Nephron (organoid): ENCODE measurements at regions not wholly inside any gene's neighbourhood (a gene's known extent, or its start where the extent isn't known, plus 50 kb on each side); places are given as distances from the start of the nearest gene placed in this dataset.

Experiments used
- H3K27ac Mint-ChIP-seq, 3 experiments: 2 replicates each; pipeline ENCODE4 v1.8.0; 2020; ENCODE audit warnings: mixed read lengths in 3 of 3, mild to moderate bottlenecking in 2 of 3, moderate library complexity in 1 of 3
- H3K27me3 Mint-ChIP-seq: 2 replicates; pipeline ENCODE4 v1.8.0; 2021; ENCODE audit warnings: low read depth, mild to moderate bottlenecking, moderate library complexity, mixed read lengths
- H3K36me3 Mint-ChIP-seq: 2 replicates; pipeline ENCODE4 v1.8.0; 2020; ENCODE audit warnings: low read depth, mixed read lengths
- H3K4me1 Mint-ChIP-seq: 2 replicates; pipeline ENCODE4 v1.8.0; 2020; ENCODE audit warnings: mixed read lengths
- H3K4me3 Mint-ChIP-seq, 3 experiments: 2 replicates each; pipeline ENCODE4 v1.8.0; 2020; ENCODE audit warnings: mild to moderate bottlenecking in 3 of 3, mixed read lengths in 3 of 3, moderate library complexity in 2 of 3
- H3K9me3 Mint-ChIP-seq: 2 replicates; pipeline ENCODE4 v1.8.0; 2020; ENCODE audit warnings: mixed read lengths
- CTCF ChIP-seq, 3 experiments: fragments of 200-600 bp; sonication (generic); IDR thresholded peaks; one replicate each; pipeline ENCODE4 v1.5.0; 2021; ENCODE audit warnings: antibody characterized with exemption in 3 of 3; ENCODE audit not compliant: unreplicated experiment in 3 of 3

- H3K27me3 Mint-ChIP-seq, result no peaks in the 10 kb centered on the region
- peak overlapping the region in 2 of 3 experiments; percentile 20 to 28 for H3K4me3 Mint-ChIP-seq
- H3K27ac Mint-ChIP-seq, result peak overlapping the region; percentile 71 to 93 (median 79)
- H3K4me1 Mint-ChIP-seq, result peaks cover 21% of the 10 kb centered on the region
- no peak for TF ChIP-seq CTCF (IDR thresholded peaks at IDR 0.05; ENCODE audit: unreplicated experiment in 3 of 3)
- no peaks in the 10 kb centered on the region for H3K9me3 Mint-ChIP-seq
- H3K36me3 Mint-ChIP-seq, result no peaks in the 10 kb centered on the region
Measured at GRCh38 chr3:76826861-76827260, 213.0 kb upstream of the ROBO2 start.

DNA sequence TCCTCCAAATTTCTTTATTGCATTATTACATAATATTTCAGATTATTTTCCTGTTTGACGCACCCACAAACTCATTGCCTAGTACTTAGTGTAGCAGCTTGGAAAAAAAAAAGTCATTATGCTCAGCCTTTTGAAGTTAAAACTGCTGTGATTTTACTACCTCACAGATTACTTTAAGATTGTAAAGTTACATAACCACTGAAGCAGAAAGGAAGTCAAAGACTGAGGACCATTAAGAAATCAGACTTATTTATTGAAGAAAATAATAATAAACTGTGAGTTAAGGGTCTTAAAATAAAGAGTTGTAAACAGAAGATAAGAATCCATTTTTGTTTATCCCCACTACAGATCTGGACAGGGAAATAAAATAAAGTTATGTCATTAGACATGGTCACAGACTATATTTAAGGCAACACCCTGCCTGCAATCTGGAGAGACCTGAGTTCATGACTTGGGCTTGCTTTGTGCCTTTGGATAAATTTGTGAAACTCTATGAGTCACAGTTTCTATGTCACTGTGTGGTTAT lies 212.1 kb upstream of the ROBO2 start:
- no peak for TF ChIP-seq CTCF (IDR thresholded peaks at IDR 0.05; ENCODE audit: unreplicated experiment in 3 of 3)
- no peaks in the 10 kb centered on the region for H3K36me3 Mint-ChIP-seq
- no peaks in the 10 kb centered on the region for H3K27me3 Mint-ChIP-seq
- H3K4me1 Mint-ChIP-seq, result peaks cover 21% of the 10 kb centered on the region
- no peaks in the 10 kb centered on the region for H3K9me3 Mint-ChIP-seq
- H3K4me3 Mint-ChIP-seq, result peak overlapping the region in 1 of 3 experiments; percentile 5
- H3K27ac Mint-ChIP-seq, result peak overlapping the region; percentile 71 to 93 (median 79)

GRCh38 chr3:76834657-76835056 lies 205.2 kb upstream of the ROBO2 start:
- Mint-ChIP-seq H3K4me3 (no peak overlapping the region), H3K4me1 (no peaks in the 10 kb centered on the region), H3K9me3 (peaks cover 7% of the 10 kb centered on the region), H3K36me3 (peaks cover 4% of the 10 kb centered on the region), H3K27ac (no peak overlapping the region), H3K27me3 (no peaks in the 10 kb centered on the region)
- TF ChIP-seq CTCF (IDR thresholded peaks at IDR 0.05; ENCODE audit: unreplicated experiment in 3 of 3), result no peak

DNA sequence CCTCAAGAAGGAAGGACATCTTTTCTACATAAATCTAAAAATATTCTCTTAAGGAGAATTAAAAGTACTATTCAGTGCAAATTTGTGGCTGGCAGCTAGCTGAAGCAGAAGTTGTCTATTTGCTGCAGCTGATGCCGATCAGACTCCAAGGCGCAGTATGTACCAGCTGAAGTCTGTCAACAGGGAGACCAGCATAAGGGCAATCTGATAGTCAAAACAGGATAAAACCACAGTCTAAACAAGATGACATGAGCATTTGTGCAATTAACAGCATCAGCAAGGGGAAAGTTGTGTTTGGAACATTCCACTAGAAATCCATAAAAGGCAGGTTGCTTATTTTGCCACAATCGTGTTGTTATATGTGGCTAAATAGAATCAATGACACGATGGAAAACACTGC lies 198.2 kb upstream of the ROBO2 start:
- TF ChIP-seq CTCF (IDR thresholded peaks at IDR 0.05; ENCODE audit: unreplicated experiment in 3 of 3), result no peak
- Mint-ChIP-seq H3K4me1 (no peaks in the 10 kb centered on the region), H3K27me3 (no peaks in the 10 kb centered on the region), H3K36me3 (peaks cover 4% of the 10 kb centered on the region), H3K4me3 (no peak overlapping the region), H3K27ac (peak overlapping the region in 1 of 3 experiments; percentile 14), H3K9me3 (peaks cover 7% of the 10 kb centered on the region)

DNA sequence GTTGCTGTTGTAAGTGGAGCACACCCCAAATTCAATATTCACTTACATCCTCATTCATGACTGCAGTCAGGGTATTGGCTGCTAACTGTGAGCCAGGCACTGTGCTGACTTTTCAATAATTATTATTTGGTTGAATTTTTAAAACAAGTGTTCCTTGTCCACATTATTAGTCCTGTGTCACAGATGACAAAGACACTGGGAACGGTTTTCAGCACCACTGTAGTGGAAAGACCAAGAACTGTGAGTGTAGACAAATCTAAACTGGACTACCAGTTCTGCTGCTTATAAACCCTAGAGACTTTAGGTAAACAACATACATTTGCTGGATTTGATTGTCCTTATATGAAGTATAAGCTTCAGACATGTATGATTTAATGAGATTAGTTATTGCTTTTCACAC lies 197.7 kb upstream of the ROBO2 start:
- H3K27ac Mint-ChIP-seq, result no peak overlapping the region
- no peak for TF ChIP-seq CTCF (IDR thresholded peaks at IDR 0.05; ENCODE audit: unreplicated experiment in 3 of 3)
- H3K27me3 Mint-ChIP-seq, result no peaks in the 10 kb centered on the region
- H3K36me3 Mint-ChIP-seq, result peaks cover 4% of the 10 kb centered on the region
- H3K4me1 Mint-ChIP-seq, result no peaks in the 10 kb centered on the region
- H3K4me3 Mint-ChIP-seq, result no peak overlapping the region
- H3K9me3 Mint-ChIP-seq, result peaks cover 7% of the 10 kb centered on the region

GRCh38 chr3:76855451-76855850 lies 184.4 kb upstream of the ROBO2 start:
- no peaks in the 10 kb centered on the region for H3K36me3 Mint-ChIP-seq
- H3K4me1 Mint-ChIP-seq, result no peaks in the 10 kb centered on the region
- no peak overlapping the region for H3K27ac Mint-ChIP-seq
- H3K4me3 Mint-ChIP-seq, result no peak overlapping the region
- H3K27me3 Mint-ChIP-seq, result no peaks in the 10 kb centered on the region
- TF ChIP-seq CTCF (IDR thresholded peaks at IDR 0.05; ENCODE audit: unreplicated experiment in 3 of 3), result no peak
- H3K9me3 Mint-ChIP-seq, result no peaks in the 10 kb centered on the region
